GM19468 (cell line): ENCODE measurements at regions not wholly inside any gene's neighbourhood (a gene's known extent, or its start where the extent isn't known, plus 50 kb on each side); places are given as distances from the start of the nearest gene placed in this dataset.
"Not testable (repeated sequence)": the region's sequence is repeated elsewhere in the genome, so short reads cannot be mapped to it uniquely, and the experiment has no call there.

ENCODE experiments used
- ATAC-seq: cut with Tn5 transposase; IDR thresholded peaks from one replicate; pipeline ENCODE4 v1.9.1; 2021; ENCODE audit warnings: mild to moderate bottlenecking, moderate library complexity, moderate number of reproducible peaks; ENCODE audit not compliant: unreplicated experiment; ENCODE audit errors: extremely low read depth

DNA sequence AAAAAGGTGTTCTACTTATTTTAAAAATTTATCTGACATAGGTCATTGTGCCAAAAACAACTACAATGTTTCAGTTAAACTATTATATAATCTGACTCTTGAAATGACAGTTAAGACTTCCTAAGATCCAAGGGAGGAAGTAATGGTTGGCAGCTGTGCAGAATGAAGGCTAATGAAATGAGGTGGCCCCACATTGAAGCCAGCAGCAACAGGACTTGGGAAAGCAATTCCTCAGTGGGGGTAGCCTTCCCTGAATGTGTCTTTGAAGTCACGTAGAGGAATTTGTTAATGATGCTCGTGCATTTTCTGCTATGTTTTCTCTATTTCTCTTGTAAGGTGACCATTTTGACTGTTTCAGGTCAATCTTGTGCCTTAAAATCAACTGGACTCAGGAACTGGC, 162.4 kb upstream of the DAAM1 start:
- ATAC-seq = no peak

DNA sequence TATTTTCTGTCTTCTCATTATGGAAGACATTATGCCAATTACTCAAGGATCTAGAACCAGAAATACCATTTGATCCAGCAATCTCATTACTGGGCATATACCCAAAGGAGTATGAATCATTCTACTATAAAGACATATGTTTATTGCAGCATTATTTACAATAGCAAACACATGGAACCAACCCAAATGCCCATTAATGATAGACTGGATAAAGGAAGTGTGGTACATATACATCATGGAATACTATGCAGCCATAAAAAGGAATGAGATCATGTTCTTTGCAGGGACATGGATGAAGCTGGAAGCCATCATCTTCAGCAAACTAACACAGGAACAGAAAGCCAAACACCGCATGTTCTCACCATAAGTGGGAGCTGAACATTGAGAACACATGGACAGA, 161.8 kb upstream of the DAAM1 start:
- not testable (repeated sequence) for ATAC-seq

DNA sequence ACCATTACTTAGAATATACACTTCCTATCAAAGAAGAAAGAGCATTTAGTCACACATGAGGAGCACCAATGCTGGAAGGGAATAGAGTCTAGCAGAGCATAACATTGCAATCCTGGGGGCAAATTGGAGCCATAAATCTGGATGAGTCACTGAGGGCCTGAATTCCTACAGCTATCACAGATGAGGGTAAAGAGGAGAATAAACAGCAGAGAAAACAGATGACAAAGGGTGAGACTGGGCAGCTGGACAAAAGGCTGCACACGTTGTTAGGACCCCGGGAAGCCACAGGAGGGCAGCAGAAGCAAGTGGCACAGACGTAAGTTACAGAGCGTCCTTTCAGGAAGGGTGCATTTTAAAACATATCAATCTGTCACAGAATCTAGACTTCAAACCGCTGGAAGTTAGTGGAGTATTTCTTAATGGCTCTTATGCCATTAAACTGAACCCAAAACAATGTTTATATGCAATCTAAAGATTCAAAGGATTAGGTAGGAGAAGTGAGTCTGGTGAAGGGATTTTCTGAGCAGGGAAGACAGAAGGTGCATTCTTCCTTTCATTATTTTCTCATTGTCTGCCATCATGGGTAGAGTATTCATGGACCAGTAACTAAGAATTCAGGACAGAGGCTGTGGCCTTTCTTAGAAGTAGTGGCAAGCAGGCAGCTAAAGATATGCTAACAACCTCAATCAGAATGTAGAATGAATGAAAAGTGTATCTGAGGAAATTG, 159.8 kb upstream of the DAAM1 start:
- peak; percentile 93 for ATAC-seq

DNA sequence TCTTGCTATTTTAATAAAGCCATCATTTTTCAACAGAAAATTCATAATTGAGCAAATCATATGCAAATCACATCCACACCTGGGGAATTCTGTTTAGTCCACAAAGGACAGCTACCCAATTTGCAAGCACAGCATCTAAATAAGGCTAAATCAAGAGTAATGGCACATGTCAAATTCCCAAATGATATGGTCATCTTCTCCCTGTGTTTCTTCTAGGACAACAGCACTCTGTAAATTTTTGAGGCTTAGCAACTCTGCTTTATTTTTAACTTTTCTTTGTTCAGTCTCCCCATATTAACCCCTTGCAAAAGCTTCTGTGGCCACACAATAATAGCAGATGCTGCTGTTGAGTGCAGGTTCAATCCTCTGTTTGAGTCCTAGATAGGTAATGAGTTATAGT, 155.6 kb upstream of the DAAM1 start:
- no peak for ATAC-seq

DNA sequence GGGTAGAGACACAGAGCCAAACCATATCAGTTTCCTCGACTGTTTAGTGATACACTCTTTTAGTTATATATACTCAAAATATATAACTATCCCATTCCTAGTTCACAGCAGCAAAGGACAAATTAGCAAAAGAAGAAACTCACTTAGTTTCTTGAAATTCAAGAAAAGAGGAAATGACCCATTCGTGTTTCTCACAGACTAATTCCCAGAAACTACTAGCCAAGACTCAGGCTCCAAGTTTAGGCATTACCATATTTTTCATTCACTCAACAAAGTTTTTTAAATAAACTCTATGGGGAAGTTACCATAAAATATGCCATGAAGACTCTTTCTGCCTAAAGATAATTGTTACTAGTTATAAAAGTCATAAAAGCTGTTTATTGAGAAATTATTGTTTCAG, 152.3 kb upstream of the DAAM1 start:
- no peak for ATAC-seq

DNA sequence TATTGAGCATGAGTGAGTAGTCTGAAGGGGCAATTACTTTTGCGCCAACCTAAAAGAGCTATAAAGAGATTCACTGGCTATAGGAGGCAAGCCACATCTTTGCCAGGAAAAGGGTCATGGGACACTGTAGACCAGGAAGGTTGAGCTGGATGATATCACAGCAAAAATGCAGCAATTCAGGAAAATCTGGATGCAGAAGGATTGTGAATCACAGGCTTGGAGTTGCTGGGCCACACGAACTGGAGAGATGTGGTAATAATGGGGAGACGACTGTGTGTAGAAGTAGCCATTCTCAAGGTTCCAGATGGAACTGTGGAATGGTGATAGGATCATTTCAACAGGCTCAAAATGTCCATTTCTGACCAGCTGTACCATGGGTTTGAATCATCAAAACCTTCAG, 151.4 kb upstream of the DAAM1 start:
- no peak for ATAC-seq

DNA sequence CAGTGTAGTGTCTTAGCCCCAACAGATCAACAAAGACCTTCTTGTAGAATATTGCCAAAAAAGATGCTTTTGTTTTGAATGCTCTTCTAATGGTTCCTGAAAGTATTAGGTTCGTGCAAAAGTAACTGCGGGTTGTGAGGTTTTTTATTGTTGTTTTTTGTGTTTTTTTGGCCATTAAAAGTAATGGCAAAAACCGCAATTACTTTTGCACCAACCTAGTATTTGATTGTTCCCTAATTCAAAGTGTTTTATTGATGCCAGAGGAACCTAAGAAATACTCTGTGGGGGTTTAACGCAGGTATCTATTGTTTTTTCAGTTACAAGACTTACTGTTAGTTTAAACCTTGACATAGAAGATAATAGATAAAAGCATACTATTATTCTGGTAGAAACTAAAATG, 150.8 kb upstream of the DAAM1 start:
- no peak for ATAC-seq

DNA sequence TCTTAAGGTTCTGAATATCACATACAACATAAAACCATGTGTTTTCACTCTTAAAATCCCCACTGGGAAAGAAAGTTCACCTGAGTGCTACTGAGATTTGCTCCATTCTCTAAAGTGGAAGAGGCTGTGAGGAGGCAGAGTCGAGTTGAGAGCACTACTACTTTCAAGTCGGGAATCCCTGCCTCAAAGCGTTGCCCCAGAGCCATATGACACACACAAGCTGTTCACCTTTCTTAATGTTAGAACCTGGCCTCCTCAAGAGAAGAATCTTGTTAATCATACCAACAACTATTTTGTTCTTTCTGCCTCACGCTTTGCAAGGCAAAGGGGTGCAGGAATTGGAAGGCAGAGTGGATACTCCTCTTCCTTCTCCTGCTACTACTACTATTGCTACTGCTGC, 149.7 kb upstream of the DAAM1 start:
- ATAC-seq = no peak

DNA sequence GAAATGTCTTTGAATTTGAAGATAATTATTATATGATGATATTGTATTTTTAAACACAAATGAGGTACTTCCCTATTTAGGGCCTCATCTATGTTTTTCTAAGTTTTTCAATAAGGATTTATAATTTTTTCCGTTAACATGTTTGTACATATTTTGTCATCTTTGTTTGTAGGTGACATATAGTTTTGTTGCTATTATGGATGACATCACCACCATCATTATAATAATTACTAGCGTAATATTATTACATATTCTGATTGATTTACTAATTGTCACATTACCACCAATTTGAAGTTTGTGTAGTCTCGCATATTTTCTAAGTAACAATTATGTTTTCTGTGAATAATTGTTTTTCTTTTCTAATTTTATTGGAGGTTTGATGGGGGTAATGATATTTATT, 147.2 kb upstream of the DAAM1 start:
- no peak for ATAC-seq

DNA sequence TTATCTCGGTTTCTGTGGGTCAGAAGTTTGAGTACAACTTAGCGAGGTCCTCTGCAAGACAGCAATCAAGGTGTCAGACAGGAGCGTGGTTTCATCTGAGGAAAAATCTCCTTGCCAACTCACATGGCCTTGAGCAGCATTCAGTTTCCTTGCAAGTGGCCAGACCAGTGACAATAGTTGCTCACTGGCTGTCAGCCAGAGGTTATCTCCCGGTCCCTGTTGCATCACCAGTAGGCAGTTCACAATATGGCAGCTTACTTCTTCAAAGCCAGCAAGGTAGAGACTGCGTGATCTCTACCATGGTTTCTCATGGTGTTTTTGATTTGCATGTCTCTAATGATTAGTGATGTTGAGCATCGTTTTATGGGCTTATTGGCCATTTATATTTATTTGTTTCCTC, 143.8 kb upstream of the DAAM1 start:
- no peak for ATAC-seq

DNA sequence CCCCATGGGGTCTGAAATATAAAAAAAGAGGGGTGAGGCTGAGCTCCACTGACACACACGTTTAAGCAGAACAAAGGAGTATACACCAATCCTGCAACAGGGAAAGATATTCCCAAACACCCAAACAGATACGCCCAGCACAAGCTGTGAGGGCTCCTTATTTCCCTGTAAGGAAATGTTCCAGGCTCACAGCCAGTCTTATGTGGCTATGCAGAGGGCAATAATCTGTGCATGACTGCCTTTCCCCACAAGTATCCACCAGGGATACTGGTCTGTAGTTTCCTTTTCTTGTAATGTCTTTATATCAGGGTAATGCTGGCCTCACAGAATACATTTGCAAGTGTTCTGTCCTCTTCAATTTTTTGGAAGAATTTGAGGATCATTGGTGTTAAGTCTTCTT, 141.7 kb upstream of the DAAM1 start:
- no peak for ATAC-seq

DNA sequence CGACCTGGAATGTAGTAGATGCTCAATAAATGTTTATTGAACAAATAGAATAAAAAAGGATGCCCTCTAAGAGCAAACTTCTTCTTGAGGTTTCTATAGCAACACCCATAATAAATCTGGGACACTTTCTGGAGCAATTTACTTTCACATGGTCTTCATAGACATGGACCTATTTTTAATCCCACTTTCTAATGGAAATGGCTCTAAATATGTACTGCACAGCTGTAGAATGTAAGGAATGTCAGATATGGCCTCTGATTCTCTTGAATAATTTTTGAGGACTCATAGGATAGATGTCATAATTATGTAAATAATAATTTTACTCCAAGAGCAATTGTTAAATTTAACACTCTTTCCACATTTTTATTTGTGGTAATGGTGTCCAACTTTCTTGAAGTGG, 133.5 kb upstream of the DAAM1 start:
- ATAC-seq = no peak

DNA sequence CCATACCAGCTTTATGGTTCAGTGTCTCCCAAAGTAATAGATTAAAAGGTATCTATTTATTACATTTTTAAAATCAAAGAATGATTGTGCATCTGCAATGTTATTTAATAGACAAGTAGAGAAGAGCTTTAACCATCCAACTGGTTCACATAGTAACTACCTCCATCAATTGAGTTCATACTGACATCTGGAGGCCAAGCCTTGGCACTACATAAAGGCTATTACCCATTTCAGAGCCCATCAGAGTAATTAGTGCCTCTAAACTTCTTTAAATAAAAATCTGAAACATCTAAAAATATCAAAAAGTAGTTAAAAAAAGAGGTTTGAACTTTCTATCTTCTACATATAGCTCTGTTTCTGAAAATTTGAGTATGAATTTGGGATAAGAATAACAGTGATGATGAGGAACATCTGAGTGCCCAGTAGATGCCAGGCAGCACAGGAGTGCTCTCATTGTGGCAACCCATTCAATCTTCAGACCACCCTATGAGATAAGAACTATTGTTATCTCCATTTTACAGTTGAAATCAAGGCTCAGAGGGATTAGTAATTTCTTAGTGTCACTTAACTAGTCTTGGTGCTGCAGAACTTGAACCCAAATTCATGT, 132.9 kb upstream of the DAAM1 start:
- ATAC-seq = no peak

DNA sequence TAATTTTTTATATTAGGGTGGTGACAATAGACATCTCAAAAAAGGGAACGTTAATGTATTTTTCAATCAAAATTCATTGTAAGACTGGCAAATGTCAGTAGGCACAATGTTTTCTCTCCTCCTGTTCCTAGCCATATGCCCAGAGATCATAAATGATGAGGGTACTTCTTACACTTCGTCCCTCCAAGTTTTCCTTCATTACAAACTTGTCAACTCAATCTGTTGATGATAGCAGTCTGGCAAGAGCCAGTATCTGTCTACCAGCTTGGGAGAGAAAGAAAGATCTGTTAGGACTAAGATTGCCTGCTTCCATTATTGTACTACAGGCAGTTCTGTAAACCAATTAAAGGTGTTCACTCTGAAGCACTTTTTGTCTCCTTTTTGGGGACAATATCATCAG, 130.9 kb upstream of the DAAM1 start:
- ATAC-seq = no peak

DNA sequence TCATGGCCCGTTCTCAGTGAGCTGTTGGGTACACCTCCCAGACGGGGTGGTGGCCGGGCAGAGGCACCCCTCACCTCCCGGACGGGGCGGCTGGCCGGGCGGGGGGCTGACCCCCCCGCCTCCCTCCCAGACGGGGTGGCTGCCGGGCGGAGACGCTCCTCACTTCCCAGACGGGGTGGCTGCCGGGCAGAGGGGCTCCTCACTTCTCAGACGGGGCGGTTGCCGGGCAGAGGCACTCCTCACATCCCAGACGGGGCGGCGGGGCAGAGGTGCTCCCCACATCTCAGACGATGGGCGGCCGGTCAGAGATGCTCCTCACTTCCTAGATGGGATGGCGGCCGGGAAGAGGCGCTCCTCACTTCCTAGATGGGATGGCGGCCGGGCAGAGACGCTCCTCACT, 129.7 kb upstream of the DAAM1 start:
- not testable (repeated sequence) for ATAC-seq

DNA sequence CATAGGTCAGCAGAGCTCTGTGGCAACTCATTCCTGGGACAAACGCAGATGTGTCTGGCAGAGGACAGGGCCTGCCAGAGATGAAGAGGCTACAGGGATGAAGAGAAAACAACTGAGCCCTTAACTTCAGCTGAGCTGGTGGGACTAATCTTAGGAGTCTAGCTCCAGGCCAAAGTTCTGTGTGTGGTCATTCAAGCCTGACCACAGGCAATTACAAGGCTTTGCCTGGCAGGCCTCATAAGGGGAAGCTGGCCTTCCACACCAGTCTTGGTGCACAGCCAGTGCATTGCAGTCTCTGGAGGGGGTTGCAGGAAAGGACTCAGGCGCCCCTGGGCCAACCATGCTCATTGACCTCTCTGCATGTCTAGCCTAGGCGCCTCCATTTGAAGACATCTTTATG, 127.6 kb upstream of the DAAM1 start:
- ATAC-seq = no peak

DNA sequence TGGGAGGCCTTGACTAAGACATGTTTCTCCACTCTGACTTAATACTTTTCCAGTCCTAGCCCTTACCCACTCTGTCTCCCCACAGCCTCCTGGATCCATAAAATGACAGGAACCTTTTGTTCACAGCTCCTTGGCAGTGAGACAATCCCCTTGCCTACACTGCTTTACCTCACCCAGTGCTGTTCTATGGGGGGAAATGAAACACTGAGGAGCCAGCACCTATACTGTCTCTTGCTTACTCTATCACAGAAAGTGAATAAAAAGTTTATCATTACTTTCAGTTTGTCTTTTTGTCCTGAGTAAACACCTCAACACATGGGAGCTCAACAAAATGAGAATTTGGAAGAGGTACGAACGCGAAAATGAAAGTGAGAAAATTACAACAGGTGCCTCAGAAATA, 127.2 kb upstream of the DAAM1 start:
- no peak for ATAC-seq

DNA sequence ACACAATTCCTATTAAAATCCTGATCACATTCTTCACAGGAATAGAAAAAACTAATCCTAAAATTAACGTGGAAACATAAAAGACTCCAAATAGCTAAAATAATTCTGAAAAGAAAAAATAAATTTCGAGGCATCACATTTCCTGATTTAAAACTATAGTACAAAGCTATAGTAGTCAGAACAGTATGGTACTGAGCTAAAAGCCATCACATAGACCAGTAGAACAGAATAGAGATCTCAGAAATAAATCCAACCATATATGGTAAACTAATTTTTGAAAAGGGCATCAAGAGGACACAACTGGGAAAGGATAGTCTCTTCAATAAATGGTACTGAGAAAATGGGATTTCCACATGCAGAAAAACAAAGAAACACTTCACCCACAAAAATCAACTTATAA, 125.2 kb upstream of the DAAM1 start:
- no peak for ATAC-seq

DNA sequence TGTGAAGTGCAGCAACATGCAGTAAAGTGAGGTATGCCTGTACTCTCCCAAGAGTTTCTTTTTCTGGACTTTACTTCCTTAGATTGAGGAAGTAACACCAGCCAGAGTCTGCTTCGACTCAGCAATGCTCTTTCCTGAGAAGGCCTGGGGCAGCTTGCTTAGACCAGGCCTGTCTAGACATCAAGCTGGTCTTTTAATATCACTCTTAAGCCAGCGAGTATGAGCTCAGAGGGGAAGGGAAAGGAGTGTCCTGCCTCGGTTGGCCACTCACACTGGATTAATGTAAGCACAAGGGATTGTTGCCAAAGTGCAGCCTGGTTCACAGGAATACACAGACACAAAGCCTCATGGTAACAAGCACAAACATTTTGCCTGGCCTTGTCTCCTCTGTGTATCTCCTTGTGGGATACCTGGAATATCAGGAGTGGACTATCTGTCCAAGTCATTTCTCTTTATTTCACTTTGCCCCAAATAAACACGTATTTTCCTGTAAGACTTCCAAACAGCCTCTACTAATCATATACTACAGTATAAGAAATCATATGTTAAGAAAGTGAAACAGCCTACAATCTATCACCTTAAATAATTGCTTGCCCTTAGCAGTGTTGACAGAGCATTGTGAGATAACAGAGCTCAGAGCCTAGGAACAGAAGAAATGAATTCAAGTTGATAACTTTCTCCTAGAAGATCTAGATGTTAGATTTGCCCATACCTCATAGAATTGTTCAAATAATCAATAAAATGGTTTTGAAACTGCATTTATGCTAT, 121.2 kb upstream of the DAAM1 start:
- ATAC-seq = no peak

DNA sequence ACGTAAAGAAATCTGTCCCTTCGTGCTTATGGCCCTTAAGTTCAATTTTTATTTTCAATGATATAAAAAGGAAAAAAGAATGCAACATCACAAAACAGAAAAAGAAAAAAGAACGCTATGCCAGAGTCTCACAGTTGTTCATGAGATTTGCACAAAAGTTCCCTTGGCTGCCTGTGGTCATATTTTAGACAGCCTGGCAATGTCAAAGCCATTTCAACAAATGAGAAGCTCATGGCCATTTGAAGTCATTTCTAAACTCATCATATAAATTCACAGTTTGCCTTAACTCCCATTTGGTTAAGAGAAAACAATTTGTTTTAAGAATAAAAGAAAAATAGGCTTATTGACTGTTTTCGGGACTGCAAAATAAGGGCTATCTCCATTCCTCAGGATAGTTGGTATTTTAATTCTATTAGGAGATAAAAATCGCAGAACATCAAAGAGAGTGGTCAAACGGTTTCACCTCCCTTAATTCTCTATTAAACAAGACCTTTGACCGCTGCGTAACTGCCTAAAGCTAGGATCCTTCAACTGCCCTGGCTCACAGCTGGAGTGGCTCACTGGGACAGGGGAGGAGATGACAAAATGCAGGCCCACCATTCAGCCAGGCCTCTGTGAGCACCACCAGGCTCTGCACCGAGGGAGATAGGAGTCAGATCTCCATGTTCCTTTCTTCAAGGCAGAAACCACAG, 119.2 kb upstream of the DAAM1 start:
- ATAC-seq = no peak

DNA sequence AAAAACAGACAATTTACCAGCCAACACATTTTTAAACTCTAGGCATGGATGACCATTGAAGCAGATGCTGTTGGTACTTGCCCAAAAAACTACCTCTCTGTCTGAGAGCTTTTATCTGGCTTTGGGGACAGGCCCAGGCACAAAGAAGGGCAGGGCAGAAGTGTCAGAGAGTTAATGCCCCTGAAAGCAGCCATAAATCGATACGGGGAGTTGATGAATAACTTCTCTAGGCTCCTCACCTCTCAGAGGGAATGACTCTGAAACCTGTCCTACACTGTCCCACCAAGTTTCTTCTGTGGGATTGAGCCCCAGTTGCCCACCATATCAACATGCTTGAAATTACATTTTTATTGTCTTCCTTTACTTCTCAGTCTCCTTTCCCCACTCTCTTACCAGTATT, 113.0 kb upstream of the DAAM1 start:
- no peak for ATAC-seq
